SU-DHL-6 (cell line): ENCODE measurements at regions not wholly inside any gene's neighbourhood (a gene's known extent, or its start where the extent isn't known, plus 50 kb on each side); places are given as distances from the start of the nearest gene placed in this dataset.

Experiments
- H2AFZ ChIP-seq: fragments of 200-600 bp; sonication (generic); 2 replicates; pipeline ENCODE4 v1.6.1; 2014; ENCODE audit warnings: low read depth, mild to moderate bottlenecking, moderate library complexity, mixed read lengths, antibody characterized with exemption, low read length; ENCODE audit not compliant: severe bottlenecking
- H3F3A ChIP-seq: fragments of 200-600 bp; shearing (Covaris generic); 2 replicates; pipeline ENCODE4 v1.6.0; 2016; ENCODE audit warnings: antibody characterized with exemption, mild to moderate bottlenecking; ENCODE audit not compliant: insufficient read depth
- H3K27ac ChIP-seq: fragments of 200-600 bp; sonication (generic); 2 replicates; pipeline ENCODE4 v1.5.1; 2016; ENCODE audit warnings: low read depth, mild to moderate bottlenecking, low read length, moderate library complexity, mixed read lengths
- H3K27me3 ChIP-seq: fragments of 200-600 bp; sonication (generic), shearing (Covaris generic); 2 replicates; pipeline ENCODE4 v1.6.0; 2014; ENCODE audit warnings: mild to moderate bottlenecking, low read length
- H3K36me3 ChIP-seq: fragments of 200-600 bp; sonication (generic); 2 replicates; pipeline ENCODE4 v1.6.1; 2014; ENCODE audit warnings: mild to moderate bottlenecking, low read length, mixed read lengths
- H3K4me2 ChIP-seq: fragments of 300-600, 200-600 bp; shearing (Covaris generic), sonication (generic); 2 replicates; pipeline ENCODE4 v1.6.0; 2014; ENCODE audit warnings: low read length, low read depth, mild to moderate bottlenecking; ENCODE audit not compliant: poor library complexity, severe bottlenecking
- H3K4me3 ChIP-seq: fragments of 200-600 bp; sonication (generic); 2 replicates; pipeline ENCODE4 v1.5.1; 2014; ENCODE audit warnings: antibody characterized with exemption, low read length, mild to moderate bottlenecking, mixed read lengths; ENCODE audit not compliant: insufficient read depth, poor library complexity, severe bottlenecking
- H3K79me2 ChIP-seq: fragments of 200-600 bp; sonication (generic); 2 replicates; pipeline ENCODE4 v1.6.1; 2014; ENCODE audit warnings: mild to moderate bottlenecking, low read length, moderate library complexity; ENCODE audit not compliant: insufficient read depth
- H3K9ac ChIP-seq: fragments of 200-600 bp; sonication (generic); 2 replicates; pipeline ENCODE4 v1.7.0; 2014; ENCODE audit warnings: mild to moderate bottlenecking, low read length
- H3K9me2 ChIP-seq: fragments of 200-600 bp; sonication (generic); replicated peaks from 2 replicates; pipeline ENCODE4 v1.6.1; 2014; ENCODE audit warnings: low read length; ENCODE audit not compliant: insufficient read depth
- H3K9me3 ChIP-seq: fragments of 200-600 bp; sonication (generic); 2 replicates; pipeline ENCODE4 v1.6.1; 2014; ENCODE audit warnings: low read length, mixed read lengths; ENCODE audit not compliant: insufficient read depth
- H4K20me1 ChIP-seq: fragments of 200-600 bp; sonication (generic); 2 replicates; pipeline ENCODE4 v1.6.1; 2014; ENCODE audit warnings: low read depth, mild to moderate bottlenecking, antibody characterized with exemption, low read length, moderate library complexity, mixed read lengths
- CTCF ChIP-seq: fragments of 200-600 bp; sonication (generic); IDR thresholded peaks from one replicate; pipeline ENCODE4 v1.5.1; 2017; ENCODE audit warnings: antibody characterized with exemption, mild to moderate bottlenecking, low read length, moderate library complexity; ENCODE audit not compliant: insufficient read depth, poor library complexity, severe bottlenecking
- EZH2phosphoT487 ChIP-seq: fragments of 200-600 bp; sonication (generic), shearing (Covaris generic); conservative IDR thresholded peaks from 2 replicates; pipeline ENCODE4 v1.6.1; 2018; ENCODE audit warnings: mild to moderate bottlenecking, antibody characterized with exemption, low read length, moderate library complexity, mixed read lengths

- Histone ChIP-seq H3K9ac (no peak overlapping the region), H4K20me1 (no peaks in the 10 kb centered on the region), H3K9me3 (no peaks in the 10 kb centered on the region), H2AFZ (no peak overlapping the region), H3K27ac (no peak overlapping the region), H3K4me3 (no peak overlapping the region), H3K79me2 (no peaks in the 10 kb centered on the region), H3K36me3 (no peaks in the 10 kb centered on the region), H3K27me3 (no peaks in the 10 kb centered on the region; the same call in 1 of the 2 replicates), H3F3A (no peaks in the 10 kb centered on the region), H3K4me2 (no peak overlapping the region), H3K9me2 (no peaks in the 10 kb centered on the region)
- no peak for TF ChIP-seq CTCF
- TF ChIP-seq EZH2phosphoT487: no peak
Measured at GRCh38 chr6:90925726-90926125, 338.9 kb upstream of the MAP3K7 start.

- TF ChIP-seq EZH2phosphoT487: no peak
- no peak for TF ChIP-seq CTCF
- no peaks in the 10 kb centered on the region for H3K36me3 ChIP-seq
- no peak overlapping the region for H2AFZ ChIP-seq
- no peak overlapping the region for H3K4me3 ChIP-seq
- H3K4me2 ChIP-seq: no peak overlapping the region
- H3K27me3 ChIP-seq: no peaks in the 10 kb centered on the region; the same call in 1 of the 2 replicates
- H3K27ac ChIP-seq: no peak overlapping the region
- H3K9me3 ChIP-seq: no peaks in the 10 kb centered on the region
- H3F3A ChIP-seq: no peaks in the 10 kb centered on the region
- H3K79me2 ChIP-seq: no peaks in the 10 kb centered on the region
- no peaks in the 10 kb centered on the region for H3K9me2 ChIP-seq
- no peaks in the 10 kb centered on the region for H4K20me1 ChIP-seq
- H3K9ac ChIP-seq: no peak overlapping the region
Measured at GRCh38 chr6:90922325-90922724, 335.5 kb upstream of the MAP3K7 start.

GRCh38 chr6:90918361-90918760 is 331.5 kb upstream of the MAP3K7 start:
- TF ChIP-seq CTCF (no peak), EZH2phosphoT487 (no peak)
- H3K9me3 ChIP-seq: no peaks in the 10 kb centered on the region

GRCh38 chr6:90917376-90917775 is 330.5 kb upstream of the MAP3K7 start:
- Histone ChIP-seq H3F3A (no peaks in the 10 kb centered on the region), H3K9me3 (no peaks in the 10 kb centered on the region), H2AFZ (no peak overlapping the region), H3K4me2 (no peak overlapping the region), H3K9ac (no peak overlapping the region), H3K27ac (no peak overlapping the region), H3K9me2 (no peaks in the 10 kb centered on the region), H3K4me3 (no peak overlapping the region), H4K20me1 (no peaks in the 10 kb centered on the region), H3K79me2 (no peaks in the 10 kb centered on the region), H3K36me3 (no peaks in the 10 kb centered on the region), H3K27me3 (no peaks in the 10 kb centered on the region; the same call in 1 of the 2 replicates)
- TF ChIP-seq CTCF: no peak
- no peak for TF ChIP-seq EZH2phosphoT487

More at GRCh38 chr6:90918361-90918760, 331.5 kb upstream of the MAP3K7 start:
- Histone ChIP-seq H3F3A (no peaks in the 10 kb centered on the region), H3K9ac (no peak overlapping the region), H2AFZ (no peak overlapping the region), H3K27me3 (no peaks in the 10 kb centered on the region; the same call in 1 of the 2 replicates), H3K4me3 (no peak overlapping the region), H3K9me2 (no peaks in the 10 kb centered on the region), H3K27ac (no peak overlapping the region), H3K4me2 (no peak overlapping the region), H3K36me3 (no peaks in the 10 kb centered on the region), H4K20me1 (no peaks in the 10 kb centered on the region), H3K79me2 (no peaks in the 10 kb centered on the region)
